H9 (cell line): ENCODE measurements at regions not wholly inside any gene's neighbourhood (a gene's known extent, or its start where the extent isn't known, plus 50 kb on each side); places are given as distances from the start of the nearest gene placed in this dataset.

Source experiments
- DNase-seq: peaks from one replicate; pipeline ENCODE4 v3.0.0-alpha.2; 2017
- H2AFZ ChIP-seq: one replicate; pipeline ENCODE4 v1.6.1; 2013; ENCODE audit warnings: mild to moderate bottlenecking, low read length, control low read depth, moderate library complexity
- H2AK5ac ChIP-seq: 2 replicates; pipeline ENCODE4 v1.6.1; 2013; ENCODE audit warnings: low read length, control low read depth, mixed read lengths; ENCODE audit not compliant: insufficient read length
- H2BK120ac ChIP-seq: one replicate; pipeline ENCODE4 v1.6.1; 2013; ENCODE audit warnings: low read depth, mild to moderate bottlenecking, low read length, control low read depth, inconsistent platforms; ENCODE audit not compliant: poor library complexity, severe bottlenecking
- H2BK12ac ChIP-seq: 2 replicates; pipeline ENCODE4 v1.6.1; 2013; ENCODE audit warnings: low read length, control low read depth, mixed read lengths, low read depth; ENCODE audit not compliant: insufficient read length
- H2BK15ac ChIP-seq: 2 replicates; pipeline ENCODE4 v1.6.1; 2013; ENCODE audit warnings: low read depth, low read length, control low read depth
- H2BK20ac ChIP-seq: one replicate; pipeline ENCODE4 v1.6.1; 2013; ENCODE audit warnings: low read depth, mild to moderate bottlenecking, low read length, control low read depth, inconsistent platforms; ENCODE audit not compliant: poor library complexity, severe bottlenecking
- H2BK5ac ChIP-seq: 2 replicates; pipeline ENCODE4 v1.6.1; 2013; ENCODE audit warnings: low read length, control low read depth, mixed read lengths; ENCODE audit not compliant: insufficient read length
- H3K14ac ChIP-seq: 2 replicates; pipeline ENCODE4 v1.6.1; 2013; ENCODE audit warnings: low read length, control low read depth; ENCODE audit not compliant: insufficient read depth
- H3K18ac ChIP-seq: 2 replicates; pipeline ENCODE4 v1.6.1; 2013; ENCODE audit warnings: low read depth, mild to moderate bottlenecking, mixed read lengths, low read length, control low read depth; ENCODE audit not compliant: insufficient read length
- H3K23ac ChIP-seq: 2 replicates; pipeline ENCODE4 v1.6.1; 2013; ENCODE audit warnings: low read length, control low read depth, mixed read lengths, low read depth; ENCODE audit not compliant: insufficient read length
- H3K23me2 ChIP-seq: 2 replicates; pipeline ENCODE4 v1.6.1; 2013; ENCODE audit warnings: low read depth, mild to moderate bottlenecking, mixed read lengths, low read length, control low read depth; ENCODE audit not compliant: insufficient read length, poor library complexity, severe bottlenecking
- H3K27ac ChIP-seq: 2 replicates; pipeline ENCODE4 v1.5.1; 2013; ENCODE audit warnings: low read length, control low read depth, mixed read lengths, low read depth; ENCODE audit not compliant: insufficient read length
- H3K27me3 ChIP-seq: 2 replicates; pipeline ENCODE4 v1.6.1; 2013; ENCODE audit warnings: low read length, control low read depth, inconsistent platforms; ENCODE audit not compliant: insufficient read depth
- H3K4ac ChIP-seq: 2 replicates; pipeline ENCODE4 v1.6.1; 2013; ENCODE audit warnings: low read depth, mild to moderate bottlenecking, control low read depth, inconsistent platforms, low read length, moderate library complexity
- H3K4me1 ChIP-seq: 2 replicates; pipeline ENCODE4 v1.6.1; 2013; ENCODE audit warnings: low read length, control low read depth, inconsistent platforms; ENCODE audit not compliant: insufficient read depth
- H3K4me2 ChIP-seq: 2 replicates; pipeline ENCODE4 v1.6.1; 2013; ENCODE audit warnings: low read length, control low read depth, mixed read lengths; ENCODE audit not compliant: insufficient read length, insufficient read depth
- H3K56ac ChIP-seq: 2 replicates; pipeline ENCODE4 v1.6.1; 2013; ENCODE audit warnings: low read depth, mild to moderate bottlenecking, mixed read lengths, low read length, control low read depth; ENCODE audit not compliant: insufficient read length
- H3K79me1 ChIP-seq: 2 replicates; pipeline ENCODE4 v1.6.1; 2013; ENCODE audit warnings: low read depth, mild to moderate bottlenecking, moderate library complexity, low read length, control low read depth, inconsistent platforms; ENCODE audit not compliant: insufficient read depth, poor library complexity, severe bottlenecking
- H3K79me2 ChIP-seq: 2 replicates; pipeline ENCODE4 v1.6.1; 2013; ENCODE audit warnings: low read length, control low read depth, inconsistent platforms; ENCODE audit not compliant: insufficient read depth
- H3K9ac ChIP-seq: 2 replicates; pipeline ENCODE4 v1.6.1; 2013; ENCODE audit warnings: low read length, control low read depth, mixed read lengths; ENCODE audit not compliant: insufficient read length; ENCODE audit errors: extremely low read depth
- H3K9me3 ChIP-seq: one replicate; pipeline ENCODE4 v1.6.1; 2013; ENCODE audit warnings: low read depth, low read length, inconsistent platforms; ENCODE audit not compliant: control insufficient read depth
- H3T11ph ChIP-seq: one replicate; pipeline ENCODE4 v1.6.1; 2013; ENCODE audit warnings: mild to moderate bottlenecking, low read length, control low read depth, inconsistent platforms
- H4K20me1 ChIP-seq: one replicate; pipeline ENCODE4 v1.6.1; 2013; ENCODE audit not compliant: control insufficient read depth, insufficient read length, insufficient read depth
- H4K5ac ChIP-seq: 2 replicates; pipeline ENCODE4 v1.6.1; 2013; ENCODE audit warnings: low read depth, mild to moderate bottlenecking, mixed read lengths, low read length, control low read depth; ENCODE audit not compliant: insufficient read length
- H4K8ac ChIP-seq: replicated peaks from 2 replicates; pipeline ENCODE4 v1.6.1; 2013; ENCODE audit warnings: low read length, control low read depth, mixed read lengths, low read depth; ENCODE audit not compliant: insufficient read length
- H4K91ac ChIP-seq: 2 replicates; pipeline ENCODE4 v1.6.1; 2013; ENCODE audit warnings: low read depth, mild to moderate bottlenecking, moderate library complexity, mixed read lengths, low read length, control low read depth; ENCODE audit not compliant: insufficient read length
- H3K27ac Mint-ChIP-seq, 3 experiments: 2 replicates in 2 of 3; 3 replicates in 1 of 3; pipeline ENCODE4 v1.8.0; 2020 to 2021; ENCODE audit warnings: mixed read lengths in 3 of 3, mild to moderate bottlenecking in 1 of 3, moderate library complexity in 1 of 3
- H3K27me3 Mint-ChIP-seq: 2 replicates; pipeline ENCODE4 v1.8.0; 2021; ENCODE audit warnings: low read depth, mild to moderate bottlenecking, moderate library complexity, mixed read lengths
- H3K36me3 Mint-ChIP-seq, 3 experiments: 2 replicates in 2 of 3; 3 replicates in 1 of 3; pipeline ENCODE4 v1.8.0; 2020 to 2021; ENCODE audit warnings: low read depth in 3 of 3, mixed read lengths in 3 of 3; ENCODE audit not compliant: insufficient read depth in 1 of 3
- H3K4me1 Mint-ChIP-seq, 2 experiments: 2 replicates each; pipeline ENCODE4 v1.8.0; 2020; ENCODE audit warnings: mixed read lengths in 2 of 2
- H3K4me3 Mint-ChIP-seq, 2 experiments: 2 replicates in 1 of 2; 3 replicates in 1 of 2; pipeline ENCODE4 v1.8.0; 2020 to 2021; ENCODE audit warnings: mild to moderate bottlenecking in 2 of 2, mixed read lengths in 2 of 2, moderate library complexity in 1 of 2
- H3K9me3 Mint-ChIP-seq, 2 experiments: 2 replicates in 1 of 2; 3 replicates in 1 of 2; pipeline ENCODE4 v1.8.0; 2020; ENCODE audit warnings: mild to moderate bottlenecking in 2 of 2, mixed read lengths in 2 of 2, moderate library complexity in 1 of 2
- WGBS: extraction: QIAGEN DNeasy Blood & Tissue Kit; methylation state at CpG from one replicate; pipeline ENCODE4 v1.1.7; 2013; ENCODE audit warnings: missing lambda C conversion rate, low lambda C conversion rate, mixed read lengths; ENCODE audit not compliant: insufficient read length; ENCODE audit errors: extremely low coverage; 5-methylcytosine and 5-hydroxymethylcytosine counted together
- TF ChIP-seq, protein P1 (sequence below): fragments of 200-600 bp; sonication (generic); conservative IDR thresholded peaks from 3 replicates; pipeline ENCODE4 v1.8.0; 2021; ENCODE audit warnings: antibody characterized with exemption, mild to moderate bottlenecking

DNA sequence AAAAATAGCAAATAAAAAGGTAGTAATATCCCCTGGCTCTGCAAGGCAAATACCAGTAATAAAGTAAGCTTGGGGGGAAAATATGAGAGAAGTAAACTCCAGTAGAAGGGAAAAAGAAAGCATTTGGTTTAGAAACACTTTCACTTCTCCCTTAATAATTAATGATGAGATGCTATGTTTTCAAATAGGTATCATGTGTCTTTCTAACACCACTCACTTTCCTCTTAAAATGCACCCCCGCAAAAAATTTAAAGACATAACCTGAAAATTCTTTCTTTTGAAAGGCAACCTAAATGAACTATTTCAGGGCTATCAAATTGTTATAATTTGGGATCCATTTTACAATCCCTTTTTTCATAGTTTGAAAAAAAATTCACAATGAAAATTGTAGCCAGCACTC lies 240.3 kb downstream of the SNX10 start:
- Mint-ChIP-seq H3K36me3 (no peaks in the 10 kb centered on the region), H3K27ac (no peak overlapping the region), H3K9me3 (no peaks in the 10 kb centered on the region), H3K4me1 (peaks cover 0 to 10% of the 10 kb centered on the region in 2 experiments; a peak in 2 of 4 replicates), H3K4me3 (no peak overlapping the region), H3K27me3 (peaks cover 1% of the 10 kb centered on the region)
- H4K5ac ChIP-seq: no peak overlapping the region
- H3K4me2 ChIP-seq: no peak overlapping the region
- no CpG with 5 or more reads among the region's 1 CpG for WGBS
- no peak overlapping the region for H3K14ac ChIP-seq
- H2BK5ac ChIP-seq: no peak overlapping the region
- H3K4me1 ChIP-seq: no peaks in the 10 kb centered on the region
- no peak overlapping the region for H4K91ac ChIP-seq
- no peaks in the 10 kb centered on the region for H4K20me1 ChIP-seq
- H2BK20ac ChIP-seq: no peak overlapping the region
- H3K9me3 ChIP-seq: no peaks in the 10 kb centered on the region
- no peak overlapping the region for H3K9ac ChIP-seq
- H3K27ac ChIP-seq: no peak overlapping the region
- no peak overlapping the region for H2BK120ac ChIP-seq
- H3K56ac ChIP-seq: no peak overlapping the region
- H3T11ph ChIP-seq: no peak overlapping the region
- no peak overlapping the region for H3K18ac ChIP-seq
- no peak overlapping the region for H4K8ac ChIP-seq
- no peak overlapping the region for H2AK5ac ChIP-seq
- DNase-seq: no peak
- TF ChIP-seq, protein P1, sequence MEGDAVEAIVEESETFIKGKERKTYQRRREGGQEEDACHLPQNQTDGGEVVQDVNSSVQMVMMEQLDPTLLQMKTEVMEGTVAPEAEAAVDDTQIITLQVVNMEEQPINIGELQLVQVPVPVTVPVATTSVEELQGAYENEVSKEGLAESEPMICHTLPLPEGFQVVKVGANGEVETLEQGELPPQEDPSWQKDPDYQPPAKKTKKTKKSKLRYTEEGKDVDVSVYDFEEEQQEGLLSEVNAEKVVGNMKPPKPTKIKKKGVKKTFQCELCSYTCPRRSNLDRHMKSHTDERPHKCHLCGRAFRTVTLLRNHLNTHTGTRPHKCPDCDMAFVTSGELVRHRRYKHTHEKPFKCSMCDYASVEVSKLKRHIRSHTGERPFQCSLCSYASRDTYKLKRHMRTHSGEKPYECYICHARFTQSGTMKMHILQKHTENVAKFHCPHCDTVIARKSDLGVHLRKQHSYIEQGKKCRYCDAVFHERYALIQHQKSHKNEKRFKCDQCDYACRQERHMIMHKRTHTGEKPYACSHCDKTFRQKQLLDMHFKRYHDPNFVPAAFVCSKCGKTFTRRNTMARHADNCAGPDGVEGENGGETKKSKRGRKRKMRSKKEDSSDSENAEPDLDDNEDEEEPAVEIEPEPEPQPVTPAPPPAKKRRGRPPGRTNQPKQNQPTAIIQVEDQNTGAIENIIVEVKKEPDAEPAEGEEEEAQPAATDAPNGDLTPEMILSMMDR: no peak
- no peak overlapping the region for H3K23ac ChIP-seq
- H2BK12ac ChIP-seq: no peak overlapping the region
- H3K23me2 ChIP-seq: no peaks in the 10 kb centered on the region
- no peaks in the 10 kb centered on the region for H3K27me3 ChIP-seq
- H3K79me1 ChIP-seq: no peaks in the 10 kb centered on the region
- H3K4ac ChIP-seq: no peak overlapping the region
- H2BK15ac ChIP-seq: no peak overlapping the region
- H2AFZ ChIP-seq: no peak overlapping the region
- no peaks in the 10 kb centered on the region for H3K79me2 ChIP-seq
